HG02885 (cell line): ENCODE measurements at regions not wholly inside any gene's neighbourhood (a gene's known extent, or its start where the extent isn't known, plus 50 kb on each side); places are given as distances from the start of the nearest gene placed in this dataset.
A peak's percentile ranks its signal among the peaks of the same experiment; 100 is the strongest.

ENCODE experiments used
- ATAC-seq: cut with Tn5 transposase; IDR thresholded peaks from one replicate; pipeline ENCODE4 v1.9.1; 2021; ENCODE audit warnings: mild to moderate bottlenecking; ENCODE audit not compliant: unreplicated experiment, poor library complexity

- ATAC-seq, result no peak
These were observed 190.6 kb upstream of the LNX1 start for GRCh38 chr4:53781629-53782457.

- no peak for ATAC-seq
These were observed 189.6 kb upstream of the LNX1 start for GRCh38 chr4:53780736-53781400.

- no peak for ATAC-seq
These were observed 187.7 kb upstream of the LNX1 start for GRCh38 chr4:53779025-53779424.

- no peak for ATAC-seq
These were observed 186.9 kb upstream of the LNX1 start for GRCh38 chr4:53778155-53778554.

GRCh38 chr4:53777244-53777984 is 186.1 kb upstream of the LNX1 start:
- ATAC-seq, result no peak

GRCh38 chr4:53776141-53776540 is 184.9 kb upstream of the LNX1 start:
- ATAC-seq, result no peak

GRCh38 chr4:53775381-53775780 is 184.1 kb upstream of the LNX1 start:
- ATAC-seq, result no peak

GRCh38 chr4:53771326-53771725 is 180.0 kb upstream of the LNX1 start:
- no peak for ATAC-seq

GRCh38 chr4:53767482-53767881 is 176.2 kb upstream of the LNX1 start:
- ATAC-seq, result no peak

- no peak for ATAC-seq
These were observed 173.6 kb upstream of the LNX1 start for GRCh38 chr4:53764761-53765490.

GRCh38 chr4:53763813-53764597 is 172.7 kb upstream of the LNX1 start:
- ATAC-seq, result no peak

- ATAC-seq, result no peak
These were observed 164.4 kb upstream of the LNX1 start for GRCh38 chr4:53755656-53756055.

GRCh38 chr4:53752124-53752523 is 160.8 kb upstream of the LNX1 start:
- ATAC-seq, result no peak

- ATAC-seq, result peak; percentile 94
These were observed 157.1 kb upstream of the LNX1 start for GRCh38 chr4:53748328-53748772.

- no peak for ATAC-seq
These were observed 156.1 kb upstream of the LNX1 start for GRCh38 chr4:53747401-53747800.

- ATAC-seq, result no peak
These were observed 153.3 kb upstream of the LNX1 start for GRCh38 chr4:53744446-53745160.

- ATAC-seq, result no peak
These were observed 143.5 kb upstream of the LNX1 start for GRCh38 chr4:53734584-53735353.

- ATAC-seq, result no peak
These were observed 142.9 kb upstream of the LNX1 start for GRCh38 chr4:53734182-53734581.
